Erythroblast (primary cell): ENCODE measurements at regions not wholly inside any gene's neighbourhood (a gene's known extent, or its start where the extent isn't known, plus 50 kb on each side); places are given as distances from the start of the nearest gene placed in this dataset.
"Not testable (repeated sequence)": the region's sequence is repeated elsewhere in the genome, so short reads cannot be mapped to it uniquely, and the experiment has no call there.

Experiments used
- DNase-seq, 2 experiments: peaks; one replicate each; lab custom pipeline; 2025; lab: John Stamatoyannopoulos, UW
- GATA1 ChIP-seq: IDR thresholded peaks from 2 replicates; pipeline ENCODE4 v1.6.1; 2011; ENCODE audit warnings: low read depth, mild to moderate bottlenecking, control low read depth, low read length, moderate library complexity
- POLR2A ChIP-seq: IDR thresholded peaks from 2 replicates; pipeline ENCODE4 v1.6.1; 2011; ENCODE audit warnings: mild to moderate bottlenecking, low read length

DNA sequence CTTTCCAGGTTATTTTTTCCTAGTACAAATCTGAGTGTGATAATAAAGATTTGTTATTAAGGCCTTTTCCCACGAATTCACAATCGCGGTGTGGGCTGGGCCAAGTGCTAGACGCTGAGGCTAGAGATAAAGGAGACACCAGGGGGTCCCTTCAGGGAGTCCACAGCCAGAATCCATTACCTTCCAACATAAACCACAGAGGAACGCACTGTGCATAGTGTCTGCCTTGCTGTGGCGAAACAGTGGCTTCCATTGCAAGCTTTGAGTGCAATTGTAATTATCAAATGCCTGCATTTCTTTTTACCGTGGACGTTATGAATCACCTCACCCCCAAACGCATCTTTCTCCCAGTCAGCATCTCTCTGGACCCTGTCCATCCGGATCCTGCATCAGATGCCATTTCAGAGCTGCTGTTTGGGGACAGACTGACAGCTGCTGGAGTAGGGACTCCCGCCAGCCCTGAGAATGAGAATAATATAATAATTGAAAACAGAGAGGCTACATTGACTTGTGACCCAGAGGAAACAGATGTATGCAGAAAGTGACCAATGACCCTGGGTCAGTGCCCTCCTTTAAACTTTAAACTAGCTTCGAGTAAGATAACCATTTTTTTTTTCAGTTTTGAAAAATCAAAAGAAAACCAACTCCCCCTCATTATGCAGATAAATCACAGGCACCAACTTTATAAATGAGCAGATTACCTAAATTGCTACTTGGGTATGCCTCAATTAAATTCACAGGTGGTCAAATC, 456.2 kb upstream of the NRP1 start:
- TF ChIP-seq POLR2A (no peak), GATA1 (no peak)
- no peak for DNase-seq

DNA sequence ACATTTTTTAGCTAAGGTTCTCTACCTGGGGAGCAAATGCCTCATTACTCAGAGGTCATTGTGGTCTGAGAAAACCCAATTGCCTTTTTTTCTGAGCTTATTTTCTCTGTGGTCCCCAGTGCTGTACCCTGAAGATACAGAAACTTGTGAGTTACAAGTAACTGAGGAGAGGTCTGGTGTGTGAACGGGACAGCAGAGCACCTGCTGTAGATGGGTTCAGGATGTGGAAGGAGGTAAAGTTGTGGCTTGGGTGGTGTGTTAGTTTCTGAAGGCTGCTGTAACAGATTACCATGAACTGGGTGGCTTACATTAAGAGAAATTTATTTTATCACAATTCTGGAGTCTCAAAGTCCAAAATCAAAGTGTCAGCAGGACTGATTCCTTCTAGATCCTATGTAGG, 449.1 kb upstream of the NRP1 start:
- TF ChIP-seq GATA1: no peak
- TF ChIP-seq POLR2A: no peak
- DNase-seq: no peak

DNA sequence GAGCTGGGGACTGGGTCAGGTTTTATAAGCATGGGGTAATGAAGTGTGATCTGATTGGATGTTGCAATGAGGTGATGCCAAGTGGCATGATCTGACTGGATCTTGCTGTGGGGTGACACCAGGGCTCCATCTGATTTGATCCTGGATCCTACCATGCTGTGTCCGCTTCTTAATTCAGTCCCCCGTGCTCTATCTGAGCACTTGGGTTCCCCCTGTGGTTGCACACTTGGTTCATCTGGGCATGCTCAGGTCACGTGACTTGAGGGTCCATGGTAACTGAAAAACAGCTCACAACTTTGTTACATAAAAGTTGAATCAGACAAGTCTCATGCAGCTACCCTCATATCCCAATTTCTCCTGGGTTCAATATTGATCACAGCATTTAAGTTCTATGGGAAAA, 448.6 kb upstream of the NRP1 start:
- no peak for TF ChIP-seq GATA1
- no peak for TF ChIP-seq POLR2A
- no peak for DNase-seq

DNA sequence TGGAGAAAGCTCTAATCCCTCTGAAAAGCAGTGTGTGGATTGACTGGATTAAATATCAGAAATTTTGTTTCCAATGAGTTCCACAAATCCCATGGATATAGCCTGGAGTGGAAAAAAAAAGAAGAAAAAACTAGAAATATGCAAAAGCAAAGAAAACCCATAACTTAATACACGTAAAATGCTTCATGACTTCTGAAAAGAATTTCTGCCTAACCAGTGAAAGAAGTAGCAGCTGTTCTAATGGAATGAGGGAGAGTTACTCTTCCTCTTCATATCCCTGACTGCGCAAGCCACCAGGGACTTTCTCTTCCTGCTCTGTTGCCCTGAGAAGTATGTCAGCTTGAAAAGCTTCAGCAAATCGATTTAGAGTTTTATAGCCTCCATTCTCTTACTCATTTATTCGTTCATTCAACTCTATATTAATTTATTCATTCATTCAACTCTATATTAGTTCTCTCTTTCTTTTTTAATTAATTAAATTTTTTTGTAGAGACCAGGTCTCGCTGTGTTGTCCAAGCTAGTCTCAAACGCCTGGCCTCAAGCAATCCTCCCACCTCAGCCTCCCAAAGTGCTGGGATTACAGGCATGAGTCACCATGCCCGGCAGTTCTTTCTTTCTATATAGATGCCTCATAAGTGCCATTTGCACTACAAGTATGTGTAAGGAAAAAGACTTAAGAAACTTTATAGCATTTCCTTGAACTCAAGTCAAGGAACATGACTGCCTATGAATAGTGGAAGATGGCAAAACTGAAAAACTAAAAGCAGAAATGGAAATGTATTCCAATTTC, 447.3 kb upstream of the NRP1 start:
- DNase-seq: no peak
- no peak for TF ChIP-seq GATA1
- TF ChIP-seq POLR2A: no peak

DNA sequence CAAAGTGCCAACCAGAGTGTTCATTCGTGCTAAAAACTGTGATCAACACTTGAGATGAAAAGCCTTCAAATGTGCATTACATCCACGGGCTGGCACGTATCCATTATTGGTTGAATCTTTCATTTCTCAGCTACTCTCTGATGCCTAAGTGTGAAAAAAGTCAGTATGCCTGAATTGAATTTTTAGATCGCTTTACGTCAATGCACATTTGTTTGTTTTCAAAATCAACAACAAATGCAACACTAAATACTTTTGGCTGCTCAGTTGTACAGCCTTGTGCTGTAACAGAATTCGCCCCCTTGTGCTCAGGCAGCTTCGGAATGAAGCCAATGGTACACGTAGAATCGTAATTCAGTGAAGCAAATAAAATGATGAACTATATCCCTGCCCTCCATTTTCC, 446.5 kb upstream of the NRP1 start:
- TF ChIP-seq GATA1: no peak
- TF ChIP-seq POLR2A: no peak
- DNase-seq: no peak

DNA sequence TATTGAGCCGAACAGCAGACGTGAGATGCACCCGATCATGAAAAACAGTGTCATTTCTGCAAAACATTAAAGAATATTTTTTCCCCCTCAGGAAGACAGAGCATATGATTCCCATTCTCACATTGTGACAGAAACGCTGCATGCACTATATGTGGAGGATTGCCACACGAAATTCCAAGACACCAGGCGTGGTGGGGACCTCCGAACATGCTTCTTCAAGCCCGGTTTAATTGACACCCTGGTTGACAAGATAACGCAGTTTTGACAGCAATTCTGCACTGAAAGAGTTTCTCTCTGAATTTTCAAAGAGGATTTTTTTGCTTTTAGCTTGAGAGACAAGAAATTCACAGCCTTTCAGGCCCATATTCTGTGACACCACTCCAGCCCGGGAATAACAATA, 442.8 kb upstream of the NRP1 start:
- no peak for DNase-seq
- TF ChIP-seq GATA1 (no peak), POLR2A (no peak)

DNA sequence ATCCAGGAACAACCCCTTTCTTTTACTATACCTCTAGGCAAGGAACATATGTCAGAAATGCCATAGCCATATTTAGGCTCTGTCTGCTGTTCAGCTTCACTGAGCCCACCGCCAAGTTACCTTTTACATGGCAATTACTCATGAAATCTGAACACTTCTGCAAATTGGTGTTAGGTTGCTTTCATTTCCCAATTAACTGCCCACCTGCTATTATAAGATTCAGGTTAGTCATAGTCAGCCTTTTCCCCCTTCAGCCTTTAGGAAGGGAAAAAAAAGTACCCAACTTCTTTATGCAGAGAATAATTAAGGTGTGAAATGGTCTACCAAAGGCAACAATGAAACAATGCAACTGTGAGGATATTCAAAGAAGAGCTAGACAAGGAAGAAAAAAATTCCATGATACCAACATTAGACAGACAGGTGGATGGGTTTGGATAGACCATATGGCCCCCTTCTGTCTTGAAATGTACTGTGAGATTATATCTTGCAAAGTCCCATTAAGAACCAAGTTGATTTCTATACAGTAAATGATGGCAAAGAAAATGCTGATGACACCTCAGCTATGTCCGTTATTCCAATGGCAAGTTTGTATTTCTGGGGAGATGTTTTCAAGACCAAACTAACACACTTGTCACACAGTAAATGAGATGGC, 442.1 kb upstream of the NRP1 start:
- DNase-seq: no peak
- TF ChIP-seq GATA1: no peak
- no peak for TF ChIP-seq POLR2A

DNA sequence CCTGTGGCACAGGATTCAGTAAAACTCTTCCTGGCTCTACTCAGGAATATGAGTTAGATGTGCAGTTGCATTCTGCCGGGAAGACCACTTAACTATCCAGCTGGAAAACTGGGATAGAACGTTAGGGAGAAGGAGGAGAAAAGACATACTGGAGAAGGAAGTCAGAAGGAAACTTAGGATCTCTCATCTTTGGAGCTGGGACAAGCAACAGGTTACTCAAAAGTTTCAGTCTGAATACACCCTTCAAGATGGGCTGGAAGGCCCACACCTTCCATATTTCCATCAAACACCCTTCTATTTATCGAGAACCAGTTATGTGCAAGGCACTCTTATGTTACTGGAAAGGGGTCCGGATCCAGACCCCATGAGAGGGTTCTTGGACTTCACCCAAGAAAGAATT, 440.4 kb upstream of the NRP1 start:
- TF ChIP-seq POLR2A (no peak), GATA1 (no peak)
- no peak for DNase-seq

DNA sequence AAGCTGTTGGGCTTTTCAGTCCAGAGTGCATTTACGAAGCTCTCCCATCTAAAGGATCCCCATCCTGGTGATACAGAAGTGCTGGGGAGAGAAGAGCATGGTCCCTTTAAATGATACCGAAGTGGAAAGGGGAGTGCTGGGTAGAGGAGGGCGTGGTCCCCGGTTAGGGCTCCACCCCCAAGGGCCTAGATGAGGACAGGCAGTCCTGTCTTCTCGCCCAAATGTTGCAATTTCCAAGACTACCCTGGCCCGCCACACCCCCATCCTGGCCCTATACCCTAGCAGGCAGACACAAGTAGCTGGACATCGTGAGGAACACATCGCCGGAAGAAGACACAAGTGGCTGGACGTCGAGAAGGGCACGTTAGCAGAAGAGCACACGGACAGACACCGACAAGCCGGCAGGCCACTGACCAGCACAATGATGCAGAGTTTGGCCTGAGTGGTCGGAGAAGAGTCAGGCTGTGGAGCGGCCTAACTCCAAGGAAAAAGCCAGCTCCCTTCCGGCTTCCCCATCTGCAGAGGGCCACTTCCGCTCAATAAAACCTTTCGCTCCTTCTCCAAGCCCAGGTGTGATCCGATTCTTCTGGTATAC, 439.5 kb upstream of the NRP1 start:
- no peak for DNase-seq
- no peak for TF ChIP-seq POLR2A
- TF ChIP-seq GATA1: no peak

DNA sequence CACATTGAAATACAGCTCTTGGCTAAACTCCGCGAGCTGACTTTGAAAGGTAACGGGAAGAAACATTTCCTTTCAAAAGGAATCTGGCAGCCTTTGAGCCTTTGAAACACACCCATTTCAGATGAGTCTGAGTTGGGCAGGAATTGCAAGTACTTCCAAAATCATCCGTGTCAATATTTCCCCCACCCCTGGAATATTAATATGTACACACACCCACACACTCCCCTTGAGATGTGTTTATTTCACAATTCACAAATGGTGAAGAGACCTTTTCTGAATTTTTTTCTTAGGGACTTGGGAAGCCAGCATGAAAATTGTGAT, 438.7 kb upstream of the NRP1 start:
- TF ChIP-seq POLR2A (no peak), GATA1 (no peak)
- DNase-seq: no peak

DNA sequence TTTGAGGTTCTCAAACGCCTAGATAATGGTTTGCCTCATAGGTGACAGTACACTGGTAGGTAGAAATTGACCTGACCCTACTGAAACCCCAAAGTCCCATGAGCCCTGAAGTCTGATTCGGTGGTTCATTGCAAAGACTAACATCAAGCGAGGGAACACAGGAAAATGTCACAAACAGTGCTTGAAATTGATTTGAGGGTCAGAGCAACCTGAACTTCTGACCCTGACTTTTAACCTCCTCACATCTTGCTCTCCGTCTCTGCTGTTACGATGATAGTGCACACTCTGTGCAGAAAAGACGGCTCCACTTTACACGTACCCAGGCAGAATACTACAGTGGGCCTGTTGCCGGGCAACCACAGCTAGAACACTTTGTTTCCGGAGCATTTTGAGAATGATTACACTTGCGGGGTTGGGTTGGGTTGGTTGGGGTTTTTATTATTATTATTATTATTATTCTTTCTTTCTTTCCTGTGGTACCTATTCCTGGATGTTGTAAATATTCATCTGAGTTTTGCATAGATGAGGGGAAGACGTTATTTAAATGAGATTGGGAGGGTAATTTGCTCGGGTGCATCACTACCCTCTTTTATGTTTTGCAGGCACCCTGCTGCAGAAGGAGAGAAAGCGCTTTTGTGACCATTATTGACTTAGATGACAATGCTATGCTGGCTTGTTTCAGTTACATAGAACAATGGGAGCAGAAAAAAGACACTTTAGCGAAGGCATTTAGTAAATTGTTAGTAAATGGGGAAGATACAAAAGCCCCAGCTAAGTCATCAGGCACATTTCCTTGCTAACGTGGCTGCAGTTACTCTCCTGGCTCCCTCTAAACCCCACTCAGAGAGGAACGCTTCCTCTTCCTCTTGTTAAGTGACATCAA, 438.1 kb upstream of the NRP1 start:
- no peak for DNase-seq
- no peak for TF ChIP-seq POLR2A

DNA sequence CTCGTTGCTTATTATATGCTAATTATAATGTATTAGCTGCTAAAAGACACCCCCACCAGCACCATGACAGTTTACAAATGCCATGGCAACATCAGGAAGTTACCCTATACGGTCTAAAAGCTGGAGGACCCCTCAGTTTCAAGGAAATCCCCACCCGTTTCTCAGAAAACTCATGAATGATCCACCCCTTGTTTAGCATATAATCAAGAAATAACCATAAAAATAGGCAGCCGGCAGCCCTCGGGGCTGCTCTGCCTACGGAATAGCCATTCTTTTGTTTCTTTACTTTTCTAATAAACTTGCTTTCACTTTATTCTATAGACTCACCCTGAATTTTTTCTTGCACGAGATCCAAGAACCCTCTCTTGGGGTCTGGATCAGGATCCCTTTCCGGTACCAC, 437.4 kb upstream of the NRP1 start:
- not testable (repeated sequence) for DNase-seq

DNA sequence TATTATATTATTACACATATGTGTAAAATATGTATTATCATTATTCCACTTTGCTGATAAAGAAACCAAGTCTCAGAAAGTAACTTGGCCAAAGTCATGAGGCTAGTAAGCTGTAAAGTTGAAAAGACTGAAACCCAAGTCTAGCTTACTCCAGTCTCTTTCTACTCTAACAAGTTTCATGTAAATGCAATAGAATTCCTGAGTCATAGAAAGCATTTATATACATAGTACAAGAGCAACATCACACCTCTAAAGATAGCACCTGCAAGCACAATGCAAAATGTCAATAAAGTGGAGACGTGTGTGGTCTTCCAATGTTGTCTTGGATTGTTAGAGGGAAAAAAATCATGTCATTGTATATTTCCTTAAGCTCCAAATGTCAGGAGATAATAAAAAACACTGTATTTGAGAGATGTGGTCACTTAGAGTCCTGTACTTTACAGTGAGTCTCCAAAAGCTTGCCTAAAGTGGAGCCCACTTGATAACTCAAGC, 430.3 kb upstream of the NRP1 start:
- no peak for TF ChIP-seq GATA1
- TF ChIP-seq POLR2A: no peak
- DNase-seq: no peak
